Endodermal cell (in vitro differentiated cells): ENCODE measurements at regions not wholly inside any gene's neighbourhood (a gene's known extent, or its start where the extent isn't known, plus 50 kb on each side); places are given as distances from the start of the nearest gene placed in this dataset.

Source experiments
- DNase-seq: peaks from one replicate; pipeline ENCODE4 v3.0.0-alpha.2; 2017
- H3K27ac ChIP-seq: 2 replicates; pipeline ENCODE4 v1.5.1; 2013; ENCODE audit warnings: mild to moderate bottlenecking, low read depth, low read length, moderate library complexity
- H3K27me3 ChIP-seq: 2 replicates; pipeline ENCODE4 v1.6.1; 2013; ENCODE audit warnings: mild to moderate bottlenecking, low read length, moderate library complexity; ENCODE audit not compliant: insufficient read depth, control insufficient read depth, poor library complexity, severe bottlenecking
- H3K36me3 ChIP-seq: 2 replicates; pipeline ENCODE4 v1.7.0; 2013; ENCODE audit warnings: mild to moderate bottlenecking, low read length, moderate library complexity; ENCODE audit not compliant: control insufficient read depth, insufficient read depth
- H3K4me1 ChIP-seq: one replicate; pipeline ENCODE4 v1.7.0; 2013; ENCODE audit warnings: low read length; ENCODE audit not compliant: control insufficient read depth, insufficient read depth
- H3K4me3 ChIP-seq: 2 replicates; pipeline ENCODE4 v1.5.1; 2013; ENCODE audit warnings: mild to moderate bottlenecking, low read length, moderate library complexity
- H3K9ac ChIP-seq: 2 replicates; pipeline ENCODE4 v1.6.1; 2013; ENCODE audit warnings: mild to moderate bottlenecking, low read length, moderate library complexity; ENCODE audit not compliant: poor library complexity, severe bottlenecking; ENCODE audit errors: extremely low read depth
- H3K9me3 ChIP-seq: 2 replicates; pipeline ENCODE4 v1.6.1; 2013; ENCODE audit warnings: mild to moderate bottlenecking, low read length, moderate library complexity; ENCODE audit not compliant: control insufficient read depth
- H3K27ac Mint-ChIP-seq: 2 replicates; pipeline ENCODE4 v1.8.0; 2020; ENCODE audit warnings: mixed read lengths
- H3K27me3 Mint-ChIP-seq: 2 replicates; pipeline ENCODE4 v1.8.0; 2021; ENCODE audit warnings: mild to moderate bottlenecking, mixed read lengths; ENCODE audit not compliant: insufficient read depth
- H3K36me3 Mint-ChIP-seq: 2 replicates; pipeline ENCODE4 v1.8.0; 2020; ENCODE audit warnings: low read depth, mixed read lengths
- H3K4me1 Mint-ChIP-seq: 2 replicates; pipeline ENCODE4 v1.8.0; 2020; ENCODE audit warnings: mixed read lengths
- H3K4me3 Mint-ChIP-seq: 2 replicates; pipeline ENCODE4 v1.8.0; 2020; ENCODE audit warnings: mild to moderate bottlenecking, moderate library complexity, mixed read lengths
- H3K9me3 Mint-ChIP-seq: 2 replicates; pipeline ENCODE4 v1.8.0; 2020; ENCODE audit warnings: mild to moderate bottlenecking, mixed read lengths
- CTCF ChIP-seq: fragments of 200-600 bp; sonication (generic); conservative IDR thresholded peaks from 2 replicates; pipeline ENCODE4 v1.5.0; 2021; ENCODE audit warnings: antibody characterized with exemption, mild to moderate bottlenecking
- WGBS, 2 experiments: methylation state at CpG; one replicate each; pipeline versions ENCODE4 v1.1.5 to v1.1.7; 2013; ENCODE audit warnings: missing lambda C conversion rate in 2 of 2, mixed read lengths in 1 of 2; ENCODE audit not compliant: insufficient coverage in 1 of 2, insufficient read length in 1 of 2; 5-methylcytosine and 5-hydroxymethylcytosine counted together

DNA sequence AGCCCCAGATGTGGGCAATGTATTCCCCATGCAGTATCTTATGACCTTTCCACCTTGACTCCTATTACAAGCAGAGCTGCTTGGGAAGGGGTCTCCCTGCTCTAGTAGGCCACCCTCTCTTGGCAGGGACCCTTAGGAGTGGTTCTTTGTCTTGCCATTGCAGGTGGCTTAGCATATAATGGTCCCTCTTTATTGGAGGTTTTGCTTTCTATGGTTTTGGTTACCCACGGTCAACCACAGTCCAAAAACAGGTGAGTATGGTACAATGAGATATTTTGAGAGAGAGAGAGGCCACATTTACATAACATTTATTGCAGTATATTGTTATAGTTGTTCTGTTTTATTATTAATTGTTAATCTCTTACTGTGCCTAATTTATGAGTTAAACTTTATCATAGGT lies 472.8 kb upstream of the ASIC2 start:
- Histone ChIP-seq H3K9ac (no peak overlapping the region), H3K4me1 (no peaks in the 10 kb centered on the region), H3K4me3 (no peak overlapping the region), H3K27me3 (no peaks in the 10 kb centered on the region), H3K9me3 (no peaks in the 10 kb centered on the region), H3K36me3 (no peaks in the 10 kb centered on the region), H3K27ac (no peak overlapping the region)
- no peak overlapping the region for H3K4me3 Mint-ChIP-seq
- DNase-seq: peak; percentile 26
- WGBS, 2 experiments: 89% methylated on average over 1 of the region's 1 CpG; no CpG with 5 or more reads in 1 of the 2 experiments
- H3K27ac Mint-ChIP-seq: no peak overlapping the region
- H3K27me3 Mint-ChIP-seq: peaks cover 10% of the 10 kb centered on the region
- no peaks in the 10 kb centered on the region for H3K36me3 Mint-ChIP-seq
- H3K4me1 Mint-ChIP-seq: peaks cover 7% of the 10 kb centered on the region
- TF ChIP-seq CTCF: no peak
- no peaks in the 10 kb centered on the region for H3K9me3 Mint-ChIP-seq

DNA sequence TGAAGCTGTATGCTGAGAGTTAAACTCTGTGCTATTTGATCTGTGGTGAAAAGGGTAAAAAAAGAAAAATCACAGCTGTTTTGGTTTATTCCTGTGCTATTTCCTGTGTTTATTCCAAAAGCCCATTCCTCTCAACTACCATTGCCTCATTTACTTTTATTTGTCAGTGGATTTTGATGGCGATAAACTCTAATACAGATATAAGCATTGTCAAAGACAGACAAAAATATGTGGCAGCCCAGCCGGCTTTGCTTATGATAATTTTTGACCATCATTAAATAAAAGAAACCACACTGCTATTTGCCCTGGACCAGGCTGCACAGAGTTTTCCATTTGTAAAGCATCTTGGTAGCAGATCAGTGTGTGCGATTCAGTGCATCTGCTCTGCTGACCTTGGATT lies 473.6 kb upstream of the ASIC2 start:
- no peaks in the 10 kb centered on the region for H3K36me3 ChIP-seq
- no peak for TF ChIP-seq CTCF
- no peaks in the 10 kb centered on the region for H3K4me1 ChIP-seq
- WGBS, 2 experiments: 68 to 73% methylated on average over 3 of the region's 3 CpGs
- Mint-ChIP-seq H3K4me1 (peaks cover 7% of the 10 kb centered on the region), H3K36me3 (no peaks in the 10 kb centered on the region), H3K27ac (no peak overlapping the region), H3K9me3 (no peaks in the 10 kb centered on the region), H3K27me3 (peaks cover 7% of the 10 kb centered on the region), H3K4me3 (no peak overlapping the region)
- no peak overlapping the region for H3K4me3 ChIP-seq
- no peak for DNase-seq
- H3K27ac ChIP-seq: no peak overlapping the region
- H3K27me3 ChIP-seq: no peaks in the 10 kb centered on the region
- no peaks in the 10 kb centered on the region for H3K9me3 ChIP-seq
- no peak overlapping the region for H3K9ac ChIP-seq

DNA sequence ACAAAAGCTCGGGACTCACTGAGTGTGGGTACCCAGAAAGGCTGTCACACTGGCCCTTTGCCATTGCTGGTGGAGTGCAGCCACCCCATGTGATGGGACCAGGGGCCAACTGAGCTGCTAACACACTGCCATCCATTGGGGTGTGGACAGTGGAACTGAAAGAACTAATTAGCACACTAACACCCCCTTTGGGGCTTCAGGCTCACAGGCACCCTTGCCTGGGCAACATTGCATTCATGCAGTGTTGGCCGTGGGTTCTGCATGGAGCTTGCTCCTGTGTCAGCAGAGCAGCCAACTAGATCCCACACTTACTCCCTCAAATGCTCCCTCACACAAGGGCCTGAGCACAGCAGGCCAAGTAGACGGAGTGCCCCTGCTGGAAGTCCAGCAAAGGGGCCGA lies 476.0 kb upstream of the ASIC2 start:
- Histone ChIP-seq H3K9ac (no peak overlapping the region), H3K27me3 (no peaks in the 10 kb centered on the region), H3K4me3 (no peak overlapping the region), H3K4me1 (no peaks in the 10 kb centered on the region), H3K36me3 (no peaks in the 10 kb centered on the region), H3K27ac (no peak overlapping the region), H3K9me3 (no peaks in the 10 kb centered on the region)
- Mint-ChIP-seq H3K4me3 (no peak overlapping the region), H3K4me1 (peaks cover 7% of the 10 kb centered on the region), H3K27me3 (peaks cover 11% of the 10 kb centered on the region), H3K27ac (no peak overlapping the region), H3K36me3 (no peaks in the 10 kb centered on the region), H3K9me3 (no peaks in the 10 kb centered on the region)
- peak; percentile 30 for DNase-seq
- 90 to 95% methylated on average over 2 to 4 of the region's 4 CpGs for WGBS, 2 experiments
- TF ChIP-seq CTCF: no peak
